Calu3 (cell line): ENCODE measurements at regions not wholly inside any gene's neighbourhood (a gene's known extent, or its start where the extent isn't known, plus 50 kb on each side); places are given as distances from the start of the nearest gene placed in this dataset.
A peak's percentile ranks its signal among the peaks of the same experiment; 100 is the strongest.

Experiments used
- BruUV-seq: library from RNA; stranded (reverse); fragments of 400-500 nt; replicated peaks from 2 replicates; lab custom pipeline; 2021; lab: Mats Ljungman, UMichigan
- CTCF ChIA-PET: fragments of 300-600 bp; sonication (Branson Sonifier 250); formaldehyde crosslinking; loops from one replicate; lab custom pipeline; 2022; ENCODE audit warnings: antibody characterized with exemption; lab: Charles Lee
- DNase-seq: peaks from one replicate; pipeline ENCODE4 v3.0.0; 2022
- H3K27ac Mint-ChIP-seq: one replicate; pipeline ENCODE4 v1.8.0; 2022; ENCODE audit warnings: mixed read lengths; ENCODE audit not compliant: unreplicated experiment
- H3K27me3 Mint-ChIP-seq: one replicate; pipeline ENCODE4 v1.8.0; 2022; ENCODE audit warnings: mixed read lengths; ENCODE audit not compliant: unreplicated experiment
- H3K36me3 Mint-ChIP-seq: one replicate; pipeline ENCODE4 v1.8.0; 2022; ENCODE audit warnings: mild to moderate bottlenecking, moderate library complexity, mixed read lengths; ENCODE audit not compliant: insufficient read depth, unreplicated experiment
- H3K4me1 Mint-ChIP-seq: one replicate; pipeline ENCODE4 v1.8.0; 2022; ENCODE audit warnings: mild to moderate bottlenecking, low read depth, mixed read lengths; ENCODE audit not compliant: unreplicated experiment
- H3K4me3 Mint-ChIP-seq: one replicate; pipeline ENCODE4 v1.8.0; 2022; ENCODE audit warnings: mild to moderate bottlenecking, low read depth, moderate library complexity, mixed read lengths; ENCODE audit not compliant: unreplicated experiment
- H3K9me3 Mint-ChIP-seq: one replicate; pipeline ENCODE4 v1.8.0; 2022; ENCODE audit warnings: low read depth, mixed read lengths; ENCODE audit not compliant: unreplicated experiment
- CTCF ChIP-seq: fragments of 200-600 bp; IDR thresholded peaks from one replicate; pipeline ENCODE4 v1.8.0; 2022; ENCODE audit warnings: antibody characterized with exemption; ENCODE audit not compliant: unreplicated experiment
- intact Hi-C: fragments of 100-400 bp; cut with micrococcal nuclease; formaldehyde crosslinking; loops from one replicate; pipeline ENCODE4 v1.10.0; 2022; ENCODE audit not compliant: unreplicated experiment

GRCh38 chr5:173554038-173554955 lies 62.2 kb downstream of the BOD1 start:
- Mint-ChIP-seq H3K4me3 (no peak overlapping the region), H3K27me3 (peaks cover 47% of the 10 kb centered on the region), H3K27ac (no peak overlapping the region), H3K4me1 (no peaks in the 10 kb centered on the region), H3K9me3 (no peaks in the 10 kb centered on the region), H3K36me3 (no peaks in the 10 kb centered on the region)
- TF ChIP-seq CTCF = no peak
- CTCF ChIA-PET = interaction anchor here (0.8 kb wide), 1 partner anchor 19 kb away, joined by 3 read pairs; no protein-coding TSS in a partner anchor
- no TSS peak for BruUV-seq
- intact Hi-C loops = no loop called here
- no peak for DNase-seq

- H3K4me3 Mint-ChIP-seq = no peak overlapping the region
- no peak for TF ChIP-seq CTCF
- H3K36me3 Mint-ChIP-seq = no peaks in the 10 kb centered on the region
- CTCF ChIA-PET = no interaction called here
- no peaks in the 10 kb centered on the region for H3K9me3 Mint-ChIP-seq
- no TSS peak for BruUV-seq
- intact Hi-C loops = no loop called here
- no peak overlapping the region for H3K27ac Mint-ChIP-seq
- H3K27me3 Mint-ChIP-seq = peaks cover 60% of the 10 kb centered on the region
- no peak for DNase-seq
- H3K4me1 Mint-ChIP-seq = no peaks in the 10 kb centered on the region
Measured at GRCh38 chr5:173550641-173551040, 65.8 kb downstream of the BOD1 start.

GRCh38 chr5:173549644-173550043 lies 66.8 kb downstream of the BOD1 start:
- Mint-ChIP-seq H3K9me3 (no peaks in the 10 kb centered on the region), H3K4me1 (no peaks in the 10 kb centered on the region), H3K27ac (no peak overlapping the region), H3K27me3 (peaks cover 52% of the 10 kb centered on the region), H3K36me3 (no peaks in the 10 kb centered on the region), H3K4me3 (no peak overlapping the region)
- BruUV-seq = no TSS peak
- CTCF ChIA-PET = interaction anchor here (1.6 kb wide), 1 partner anchor 36 kb away, joined by 3 read pairs; no protein-coding TSS in a partner anchor
- TF ChIP-seq CTCF = no peak
- DNase-seq = no peak
- intact Hi-C loops = no loop called here

- Mint-ChIP-seq H3K4me1 (no peaks in the 10 kb centered on the region), H3K27me3 (peaks cover 31% of the 10 kb centered on the region), H3K27ac (no peak overlapping the region), H3K4me3 (no peak overlapping the region), H3K9me3 (no peaks in the 10 kb centered on the region), H3K36me3 (no peaks in the 10 kb centered on the region)
- intact Hi-C loops = no loop called here
- CTCF ChIA-PET = no interaction called here
- TF ChIP-seq CTCF = no peak
- DNase-seq = peak; percentile 14
- BruUV-seq = no TSS peak
Measured at GRCh38 chr5:173547579-173547978, 68.9 kb downstream of the BOD1 start.
